CD14-positive monocyte (primary cell): ENCODE measurements at regions not wholly inside any gene's neighbourhood (a gene's known extent, or its start where the extent isn't known, plus 50 kb on each side); places are given as distances from the start of the nearest gene placed in this dataset.
A peak's percentile ranks its signal among the peaks of the same experiment; 100 is the strongest.

Source experiments
- DNase-seq, 3 donors: peaks; one replicate each; pipeline ENCODE4 v3.0.0-alpha.2; 2011 to 2022
- H2AFZ ChIP-seq: 2 replicates; pipeline ENCODE4 v1.6.0; 2012; ENCODE audit warnings: mild to moderate bottlenecking, low read depth, low read length, inconsistent platforms; ENCODE audit not compliant: insufficient read depth, poor library complexity, severe bottlenecking
- H3K27ac ChIP-seq, 2 donors: 1 replicate in 1 of 2; 2 replicates in 1 of 2; pipeline ENCODE4 v1.5.1; 2012 to 2013; ENCODE audit warnings: low read length in 2 of 2, control low read depth in 1 of 2, inconsistent platforms in 1 of 2, low read depth in 1 of 2, mild to moderate bottlenecking in 1 of 2
- H3K27me3 ChIP-seq, 2 donors: one replicate each; pipeline versions ENCODE4 v1.6.0 to v1.6.1; 2011 to 2013; ENCODE audit warnings: low read length in 2 of 2; ENCODE audit not compliant: control insufficient read depth in 2 of 2, insufficient read depth in 2 of 2
- H3K36me3 ChIP-seq, 2 donors: replicated peaks in 1 of 2; 1 replicate in 1 of 2; 2 replicates in 1 of 2; pipeline versions ENCODE4 v1.5.1 to v1.6.1; 2012 to 2013; ENCODE audit warnings: low read length in 2 of 2, control low read depth in 1 of 2, inconsistent platforms in 1 of 2, mild to moderate bottlenecking in 1 of 2; ENCODE audit not compliant: insufficient read depth in 2 of 2, control insufficient read depth in 1 of 2
- H3K4me1 ChIP-seq, 2 donors: 1 replicate in 1 of 2; 2 replicates in 1 of 2; pipeline versions ENCODE4 v1.5.1 to v1.6.1; 2012 to 2013; ENCODE audit warnings: low read length in 2 of 2, control low read depth in 1 of 2, inconsistent platforms in 1 of 2, mild to moderate bottlenecking in 1 of 2, moderate library complexity in 1 of 2; ENCODE audit not compliant: insufficient read depth in 2 of 2, control insufficient read depth in 1 of 2
- H3K4me2 ChIP-seq: replicated peaks from 2 replicates; pipeline ENCODE3; 2012; ENCODE audit warnings: low read length, moderate library complexity, mild to moderate bottlenecking; ENCODE audit not compliant: poor library complexity, severe bottlenecking; ENCODE audit errors: extremely low read depth
- H3K4me3 ChIP-seq, 3 experiments: fragments of 200-600 bp in 1 of 3; sonication (generic) in 1 of 3; replicated peaks in 1 of 3; 1 replicate in 2 of 3; 2 replicates in 1 of 3; pipeline ENCODE4 v1.5.1; 2011 to 2013; ENCODE audit warnings: low read length in 3 of 3, mild to moderate bottlenecking in 3 of 3, control low read depth in 2 of 3, low read depth in 2 of 3, inconsistent platforms in 1 of 3, moderate library complexity in 1 of 3
- H3K79me2 ChIP-seq: 2 replicates; pipeline ENCODE4 v1.6.0; 2012; ENCODE audit warnings: mild to moderate bottlenecking, control low read depth, inconsistent platforms, low read length, moderate library complexity; ENCODE audit not compliant: insufficient read depth
- H3K9ac ChIP-seq: 2 replicates; pipeline ENCODE4 v1.6.0; 2017; ENCODE audit warnings: low read length, mild to moderate bottlenecking; ENCODE audit not compliant: insufficient read depth, poor library complexity, severe bottlenecking
- H3K9me3 ChIP-seq, 2 donors: replicated peaks in 1 of 2; 1 replicate in 1 of 2; 2 replicates in 1 of 2; pipeline versions ENCODE4 v1.5.1 to v1.6.1; 2012 to 2013; ENCODE audit warnings: low read length in 2 of 2, control low read depth in 1 of 2; ENCODE audit not compliant: control insufficient read depth in 1 of 2, insufficient read depth in 1 of 2
- H4K20me1 ChIP-seq: 2 replicates; pipeline ENCODE4 v1.6.0; 2012; ENCODE audit warnings: mild to moderate bottlenecking, low read length, control low read depth, moderate library complexity; ENCODE audit not compliant: insufficient read depth
- H3K27ac Mint-ChIP-seq, 7 donors: one replicate each; pipeline ENCODE4 v1.8.0; 2020; ENCODE audit warnings: mild to moderate bottlenecking in 7 of 7, mixed read lengths in 7 of 7, moderate library complexity in 6 of 7, inconsistent platforms in 2 of 7
- H3K27me3 Mint-ChIP-seq, 3 donors: one replicate each; pipeline ENCODE4 v1.8.0; 2021 to 2022; ENCODE audit warnings: low read depth in 3 of 3, mild to moderate bottlenecking in 3 of 3, mixed read lengths in 3 of 3, moderate library complexity in 3 of 3, inconsistent platforms in 1 of 3
- H3K36me3 Mint-ChIP-seq, 2 donors: one replicate each; pipeline ENCODE4 v1.8.0; 2020; ENCODE audit warnings: mixed read lengths in 2 of 2, inconsistent platforms in 1 of 2, mild to moderate bottlenecking in 1 of 2
- H3K4me1 Mint-ChIP-seq: one replicate; pipeline ENCODE4 v1.8.0; 2020; ENCODE audit warnings: mild to moderate bottlenecking, mixed read lengths
- H3K4me3 Mint-ChIP-seq, 2 donors: one replicate each; pipeline ENCODE4 v1.8.0; 2020; ENCODE audit warnings: mild to moderate bottlenecking in 2 of 2, mixed read lengths in 2 of 2, moderate library complexity in 1 of 2
- H3K9me3 Mint-ChIP-seq, 7 donors: one replicate each; pipeline ENCODE4 v1.8.0; 2020 to 2022; ENCODE audit warnings: mixed read lengths in 7 of 7, mild to moderate bottlenecking in 6 of 7, moderate library complexity in 6 of 7, inconsistent platforms in 2 of 7
- CTCF ChIP-seq: fragments of 200-600 bp; IDR thresholded peaks from one replicate; pipeline ENCODE4 v1.8.0; 2022; ENCODE audit warnings: antibody characterized with exemption, mild to moderate bottlenecking
- WGBS: methylation state at CpG from one replicate; pipeline ENCODE4 v1.1.5; 2013; ENCODE audit warnings: missing lambda C conversion rate; ENCODE audit not compliant: insufficient coverage; 5-methylcytosine and 5-hydroxymethylcytosine counted together
- intact Hi-C, 2 donors: fragments of 100-400 bp; cut with micrococcal nuclease; formaldehyde crosslinking; loops; one replicate each; pipeline versions ENCODE4 v1.15.0 to v1.15.1; 2023

- DNase-seq = no peak
- Histone ChIP-seq H3K27me3 (no peaks in the 10 kb centered on the region), H3K4me3 (no peak overlapping the region), H3K9ac (no peak overlapping the region), H3K9me3 (no peaks in the 10 kb centered on the region), H3K4me1 (no peaks in the 10 kb centered on the region), H4K20me1 (no peaks in the 10 kb centered on the region), H3K4me2 (no peak overlapping the region), H3K79me2 (no peaks in the 10 kb centered on the region), H3K36me3 (no peaks in the 10 kb centered on the region), H2AFZ (no peak overlapping the region), H3K27ac (no peak overlapping the region)
- 95% methylated on average over 3 of the region's 8 CpGs for WGBS
- TF ChIP-seq CTCF = no peak
- peaks cover 3% of the 10 kb centered on the region for H3K4me1 Mint-ChIP-seq
- intact Hi-C loops = no loop called here
- no peak overlapping the region for H3K4me3 Mint-ChIP-seq
- H3K9me3 Mint-ChIP-seq = no peaks in the 10 kb centered on the region
- H3K27me3 Mint-ChIP-seq = peaks cover 1 to 16% (median 4%) of the 10 kb centered on the region in 3 donors
- no peaks in the 10 kb centered on the region for H3K36me3 Mint-ChIP-seq
- no peak overlapping the region for H3K27ac Mint-ChIP-seq
Measured at GRCh38 chr2:120545521-120546047, 190.1 kb upstream of the GLI2 start.

- no peaks in the 10 kb centered on the region for H3K79me2 ChIP-seq
- no peaks in the 10 kb centered on the region for H3K9me3 ChIP-seq
- no peaks in the 10 kb centered on the region for H4K20me1 ChIP-seq
- Mint-ChIP-seq H3K36me3 (no peaks in the 10 kb centered on the region), H3K27me3 (peaks cover 1 to 11% (median 4%) of the 10 kb centered on the region in 3 donors), H3K27ac (peak overlapping the region in 1 of 7 donors; percentile 11), H3K4me1 (peaks cover 3% of the 10 kb centered on the region), H3K4me3 (no peak overlapping the region), H3K9me3 (no peaks in the 10 kb centered on the region)
- H3K4me2 ChIP-seq = no peak overlapping the region
- 86% methylated on average over 20 of the region's 27 CpGs for WGBS
- H3K27me3 ChIP-seq = no peaks in the 10 kb centered on the region
- H3K36me3 ChIP-seq = no peaks in the 10 kb centered on the region
- no peak for TF ChIP-seq CTCF
- no peak overlapping the region for H3K4me3 ChIP-seq
- no peaks in the 10 kb centered on the region for H3K4me1 ChIP-seq
- H2AFZ ChIP-seq = no peak overlapping the region
- no peak overlapping the region for H3K27ac ChIP-seq
- intact Hi-C loops = no loop called here
- DNase-seq = no peak
- H3K9ac ChIP-seq = no peak overlapping the region
Measured at GRCh38 chr2:120546048-120546864, 189.4 kb upstream of the GLI2 start.
